Osteoblast (primary cell): ENCODE measurements at regions not wholly inside any gene's neighbourhood (a gene's known extent, or its start where the extent isn't known, plus 50 kb on each side); places are given as distances from the start of the nearest gene placed in this dataset.
"Not testable (repeated sequence)": the region's sequence is repeated elsewhere in the genome, so short reads cannot be mapped to it uniquely, and the experiment has no call there.

Experiments used
- DNase-seq: peaks from one replicate; pipeline ENCODE4 v3.0.0; 2011; ENCODE audit warnings: low spot score, mixed read lengths; ENCODE audit not compliant: insufficient read length; ENCODE audit errors: missing footprints
- H2AFZ ChIP-seq: 2 replicates; pipeline ENCODE4 v1.6.0; 2011; ENCODE audit warnings: mild to moderate bottlenecking, low read length
- H3K27ac ChIP-seq: 2 replicates; pipeline ENCODE4 v1.5.1; 2011; ENCODE audit warnings: mild to moderate bottlenecking, low read depth, low read length, moderate library complexity
- H3K27me3 ChIP-seq: 2 replicates; pipeline ENCODE4 v1.6.0; 2012; ENCODE audit warnings: mild to moderate bottlenecking, control low read depth, inconsistent platforms, low read length, moderate library complexity; ENCODE audit not compliant: insufficient read depth
- H3K36me3 ChIP-seq: 2 replicates; pipeline ENCODE4 v1.5.1; 2011; ENCODE audit warnings: mild to moderate bottlenecking, low read length, control low read depth, moderate library complexity; ENCODE audit not compliant: insufficient read depth
- H3K4me1 ChIP-seq: 2 replicates; pipeline ENCODE4 v1.5.1; 2011; ENCODE audit warnings: mild to moderate bottlenecking, low read length, control low read depth, moderate library complexity; ENCODE audit not compliant: insufficient read depth
- H3K4me2 ChIP-seq: 2 replicates; pipeline ENCODE4 v1.6.0; 2011; ENCODE audit warnings: mild to moderate bottlenecking, low read length; ENCODE audit not compliant: insufficient read depth
- H3K4me3 ChIP-seq: fragments of 200-600 bp; sonication (generic); 3 replicates; pipeline ENCODE4 v1.5.1; 2012; ENCODE audit warnings: mild to moderate bottlenecking, low read length, inconsistent platforms; ENCODE audit not compliant: insufficient read depth
- H3K79me2 ChIP-seq: 2 replicates; pipeline ENCODE4 v1.6.0; 2012; ENCODE audit warnings: mild to moderate bottlenecking, low read length, control low read depth, inconsistent platforms; ENCODE audit not compliant: insufficient read depth
- H3K9me3 ChIP-seq: 2 replicates; pipeline ENCODE4 v1.5.1; 2011; ENCODE audit warnings: low read depth, low read length, control low read depth
- H4K20me1 ChIP-seq: 2 replicates; pipeline ENCODE4 v1.6.0; 2012; ENCODE audit warnings: mild to moderate bottlenecking, low read length, control low read depth; ENCODE audit not compliant: insufficient read depth
- TF ChIP-seq, protein P1 (sequence below): IDR thresholded peaks from 2 replicates; pipeline ENCODE4 v1.5.1; 2011; ENCODE audit warnings: mild to moderate bottlenecking, low read depth, low read length, moderate library complexity; ENCODE audit errors: extremely low read depth

GRCh38 chr3:6679510-6679909, 181.4 kb upstream of the GRM7 start:
- no peak overlapping the region for H3K27ac ChIP-seq
- no peak for DNase-seq
- H4K20me1 ChIP-seq = no peaks in the 10 kb centered on the region
- no peak overlapping the region for H3K4me2 ChIP-seq
- H3K27me3 ChIP-seq = no peaks in the 10 kb centered on the region
- no peaks in the 10 kb centered on the region for H3K79me2 ChIP-seq
- H3K9me3 ChIP-seq = no peaks in the 10 kb centered on the region
- H2AFZ ChIP-seq = no peak overlapping the region
- H3K36me3 ChIP-seq = no peaks in the 10 kb centered on the region
- TF ChIP-seq, protein P1, sequence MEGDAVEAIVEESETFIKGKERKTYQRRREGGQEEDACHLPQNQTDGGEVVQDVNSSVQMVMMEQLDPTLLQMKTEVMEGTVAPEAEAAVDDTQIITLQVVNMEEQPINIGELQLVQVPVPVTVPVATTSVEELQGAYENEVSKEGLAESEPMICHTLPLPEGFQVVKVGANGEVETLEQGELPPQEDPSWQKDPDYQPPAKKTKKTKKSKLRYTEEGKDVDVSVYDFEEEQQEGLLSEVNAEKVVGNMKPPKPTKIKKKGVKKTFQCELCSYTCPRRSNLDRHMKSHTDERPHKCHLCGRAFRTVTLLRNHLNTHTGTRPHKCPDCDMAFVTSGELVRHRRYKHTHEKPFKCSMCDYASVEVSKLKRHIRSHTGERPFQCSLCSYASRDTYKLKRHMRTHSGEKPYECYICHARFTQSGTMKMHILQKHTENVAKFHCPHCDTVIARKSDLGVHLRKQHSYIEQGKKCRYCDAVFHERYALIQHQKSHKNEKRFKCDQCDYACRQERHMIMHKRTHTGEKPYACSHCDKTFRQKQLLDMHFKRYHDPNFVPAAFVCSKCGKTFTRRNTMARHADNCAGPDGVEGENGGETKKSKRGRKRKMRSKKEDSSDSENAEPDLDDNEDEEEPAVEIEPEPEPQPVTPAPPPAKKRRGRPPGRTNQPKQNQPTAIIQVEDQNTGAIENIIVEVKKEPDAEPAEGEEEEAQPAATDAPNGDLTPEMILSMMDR = no peak
- H3K4me1 ChIP-seq = no peaks in the 10 kb centered on the region
- no peak overlapping the region for H3K4me3 ChIP-seq

GRCh38 chr3:6680119-6680806, 180.7 kb upstream of the GRM7 start:
- Histone ChIP-seq H4K20me1 (no peaks in the 10 kb centered on the region), H3K27ac (no peak overlapping the region), H3K36me3 (no peaks in the 10 kb centered on the region), H3K79me2 (no peaks in the 10 kb centered on the region), H3K27me3 (no peaks in the 10 kb centered on the region), H3K4me1 (no peaks in the 10 kb centered on the region), H2AFZ (no peak overlapping the region), H3K9me3 (no peaks in the 10 kb centered on the region), H3K4me2 (no peak overlapping the region), H3K4me3 (no peak overlapping the region)
- no peak for DNase-seq
- TF ChIP-seq, protein P1 = no peak

- Histone ChIP-seq H3K4me3 (no peak overlapping the region), H3K36me3 (no peaks in the 10 kb centered on the region), H3K27ac (no peak overlapping the region), H2AFZ (no peak overlapping the region), H3K79me2 (no peaks in the 10 kb centered on the region), H3K4me2 (no peak overlapping the region), H3K27me3 (no peaks in the 10 kb centered on the region), H4K20me1 (no peaks in the 10 kb centered on the region), H3K9me3 (no peaks in the 10 kb centered on the region), H3K4me1 (no peaks in the 10 kb centered on the region)
- DNase-seq = no peak
- TF ChIP-seq, protein P1 = no peak
Measured at GRCh38 chr3:6697285-6697684, 163.6 kb upstream of the GRM7 start.

DNA sequence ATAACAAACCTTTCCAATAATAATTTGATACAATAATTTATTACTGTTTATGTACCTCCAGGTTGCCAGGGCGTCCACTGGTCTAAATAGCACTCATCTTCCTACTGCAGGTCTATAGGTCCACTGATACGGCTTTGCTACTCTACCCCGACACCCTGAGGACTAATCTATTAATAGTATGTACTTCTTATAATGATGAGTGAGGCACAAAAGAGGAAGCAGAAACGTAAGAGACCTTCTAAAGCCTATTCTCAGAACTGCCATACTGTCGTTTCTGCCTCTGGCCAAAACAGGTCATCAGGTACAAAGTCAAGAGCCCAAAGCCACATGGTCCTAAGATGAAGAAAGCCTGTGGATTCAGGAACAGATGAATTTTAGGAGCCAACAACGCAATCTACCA, 163.2 kb upstream of the GRM7 start:
- H3K9me3 ChIP-seq = no peaks in the 10 kb centered on the region
- no peaks in the 10 kb centered on the region for H3K36me3 ChIP-seq
- H4K20me1 ChIP-seq = no peaks in the 10 kb centered on the region
- H3K27me3 ChIP-seq = no peaks in the 10 kb centered on the region
- H3K79me2 ChIP-seq = no peaks in the 10 kb centered on the region
- TF ChIP-seq, protein P1 = no peak
- H3K27ac ChIP-seq = no peak overlapping the region
- no peaks in the 10 kb centered on the region for H3K4me1 ChIP-seq
- H3K4me3 ChIP-seq = no peak overlapping the region
- no peak overlapping the region for H3K4me2 ChIP-seq
- no peak for DNase-seq
- H2AFZ ChIP-seq = no peak overlapping the region

- not testable (repeated sequence) for H4K20me1 ChIP-seq, H3K4me2 ChIP-seq, H3K27ac ChIP-seq, DNase-seq, H3K9me3 ChIP-seq, H3K4me3 ChIP-seq, H3K4me1 ChIP-seq, H2AFZ ChIP-seq, H3K27me3 ChIP-seq, H3K79me2 ChIP-seq, H3K36me3 ChIP-seq
Measured at GRCh38 chr3:6704817-6705216, 156.1 kb upstream of the GRM7 start.
